Activated CD4-positive, alpha-beta T cell treated with anti-CD3 and anti-CD28 coated beads, Interleukin-2, amount 50 U/mL, for 1 hour (primary cell): ENCODE measurements at regions not wholly inside any gene's neighbourhood (a gene's known extent, or its start where the extent isn't known, plus 50 kb on each side); places are given as distances from the start of the nearest gene placed in this dataset.

ENCODE experiments used
- DNase-seq: peaks from one replicate; pipeline ENCODE4 v3.0.0-alpha.2; 2020

- DNase-seq, result no peak
Measured at GRCh38 chr18:38368246-38368645, 802.6 kb upstream of the CELF4 start.

GRCh38 chr18:38367473-38367872, 801.9 kb upstream of the CELF4 start:
- DNase-seq, result no peak

- DNase-seq, result no peak
Measured at GRCh38 chr18:38362286-38362792, 796.7 kb upstream of the CELF4 start.

GRCh38 chr18:38358805-38359657, 793.4 kb upstream of the CELF4 start:
- no peak for DNase-seq

GRCh38 chr18:38353149-38353548, 787.6 kb upstream of the CELF4 start:
- DNase-seq, result no peak

GRCh38 chr18:38350141-38350540, 784.5 kb upstream of the CELF4 start:
- no peak for DNase-seq

- no peak for DNase-seq
Measured at GRCh38 chr18:38330573-38330972, 765.0 kb upstream of the CELF4 start.

- no peak for DNase-seq
Measured at GRCh38 chr18:38329145-38329544, 763.5 kb upstream of the CELF4 start.

- no peak for DNase-seq
Measured at GRCh38 chr18:38322206-38322605, 756.6 kb upstream of the CELF4 start.

GRCh38 chr18:38321262-38321661, 755.7 kb upstream of the CELF4 start:
- no peak for DNase-seq

GRCh38 chr18:38318416-38318815, 752.8 kb upstream of the CELF4 start:
- no peak for DNase-seq

GRCh38 chr18:38313831-38314230, 748.2 kb upstream of the CELF4 start:
- DNase-seq, result no peak

- DNase-seq, result no peak
Measured at GRCh38 chr18:38312532-38312931, 746.9 kb upstream of the CELF4 start.

- DNase-seq, result no peak
Measured at GRCh38 chr18:38310936-38311335, 745.3 kb upstream of the CELF4 start.

GRCh38 chr18:38307914-38308313, 742.3 kb upstream of the CELF4 start:
- no peak for DNase-seq

- no peak for DNase-seq
Measured at GRCh38 chr18:38305961-38306360, 740.4 kb upstream of the CELF4 start.

GRCh38 chr18:38301621-38302020, 736.0 kb upstream of the CELF4 start:
- DNase-seq, result no peak

- no peak for DNase-seq
Measured at GRCh38 chr18:38297910-38298309, 732.3 kb upstream of the CELF4 start.

GRCh38 chr18:38290229-38290628, 724.6 kb upstream of the CELF4 start:
- no peak for DNase-seq

- no peak for DNase-seq
Measured at GRCh38 chr18:38284972-38285371, 719.4 kb upstream of the CELF4 start.

- no peak for DNase-seq
Measured at GRCh38 chr18:38263066-38263465, 697.5 kb upstream of the CELF4 start.

- no peak for DNase-seq
Measured at GRCh38 chr18:38262661-38263060, 697.1 kb upstream of the CELF4 start.

- no peak for DNase-seq
Measured at GRCh38 chr18:38257661-38258060, 692.1 kb upstream of the CELF4 start.

- no peak for DNase-seq
Measured at GRCh38 chr18:38256366-38256765, 690.8 kb upstream of the CELF4 start.

GRCh38 chr18:38250971-38251370, 685.4 kb upstream of the CELF4 start:
- no peak for DNase-seq
